ENCODE measurements at regions not wholly inside any gene's neighbourhood (a gene's known extent, or its start where the extent isn't known, plus 50 kb on each side); places are given as distances from the start of the nearest gene placed in this dataset.

DNA sequence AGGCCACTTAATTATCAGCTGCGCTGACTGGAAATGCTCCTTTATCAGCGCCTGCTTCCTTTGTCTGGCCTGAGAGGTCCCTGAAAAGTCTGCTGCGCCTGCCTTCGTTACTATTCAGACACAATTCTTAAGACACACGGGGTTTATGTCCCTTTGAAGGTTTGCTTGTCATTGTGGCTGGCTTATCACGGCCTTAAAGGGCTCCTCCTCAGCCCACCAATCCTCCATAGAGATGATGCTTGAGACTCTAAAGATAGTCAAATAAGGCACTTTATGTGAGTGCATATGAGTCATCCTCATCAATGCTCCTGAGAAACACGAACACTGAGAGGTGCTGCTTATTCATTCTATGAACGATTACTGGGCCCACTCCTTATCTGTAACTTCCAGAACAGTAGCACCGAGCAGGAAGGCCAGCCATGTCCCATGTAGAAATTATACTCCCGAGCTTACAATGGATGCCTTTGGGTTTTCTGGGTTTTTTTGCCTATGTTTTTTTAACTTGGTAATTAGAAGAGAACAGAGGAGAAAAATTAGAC, 1268.2 kb upstream of the TMEM132C start:
- no peak overlapping the region for H3K4me3 ChIP-seq (ENCODE audit: low read depth, low read length)
- no peaks in the 10 kb centered on the region for H3K27me3 ChIP-seq (ENCODE audit: insufficient read depth, low read depth, severe bottlenecking)
- TF ChIP-seq CTCF (IDR thresholded peaks at IDR 0.05; ENCODE audit: low read depth, low read length) = no peak
- DNase-seq = no peak
- no peaks in the 10 kb centered on the region for H3K36me3 ChIP-seq
- no peaks in the 10 kb centered on the region for H3K9me3 ChIP-seq (ENCODE audit: severe bottlenecking)
- H3K27ac ChIP-seq = no peak overlapping the region

GRCh38 chr12:126999352-126999751, 1267.6 kb upstream of the TMEM132C start:
- Histone ChIP-seq H3K9me3 (ENCODE audit: severe bottlenecking) (no peaks in the 10 kb centered on the region), H3K4me3 (ENCODE audit: low read depth, low read length) (no peak overlapping the region), H3K27ac (no peak overlapping the region), H3K36me3 (no peaks in the 10 kb centered on the region), H3K27me3 (ENCODE audit: insufficient read depth, low read depth, severe bottlenecking) (no peaks in the 10 kb centered on the region)
- TF ChIP-seq CTCF (IDR thresholded peaks at IDR 0.05; ENCODE audit: low read depth, low read length) = no peak
- DNase-seq = no peak

GRCh38 chr12:127005406-127005805, 1261.6 kb upstream of the TMEM132C start:
- no peak overlapping the region for H3K4me3 ChIP-seq (ENCODE audit: low read depth, low read length)
- H3K27ac ChIP-seq = no peak overlapping the region
- H3K36me3 ChIP-seq = no peaks in the 10 kb centered on the region
- H3K9me3 ChIP-seq (ENCODE audit: severe bottlenecking) = no peaks in the 10 kb centered on the region
- DNase-seq = no peak
- no peak for TF ChIP-seq CTCF (IDR thresholded peaks at IDR 0.05; ENCODE audit: low read depth, low read length)
- H3K27me3 ChIP-seq (ENCODE audit: insufficient read depth, low read depth, severe bottlenecking) = no peaks in the 10 kb centered on the region

DNA sequence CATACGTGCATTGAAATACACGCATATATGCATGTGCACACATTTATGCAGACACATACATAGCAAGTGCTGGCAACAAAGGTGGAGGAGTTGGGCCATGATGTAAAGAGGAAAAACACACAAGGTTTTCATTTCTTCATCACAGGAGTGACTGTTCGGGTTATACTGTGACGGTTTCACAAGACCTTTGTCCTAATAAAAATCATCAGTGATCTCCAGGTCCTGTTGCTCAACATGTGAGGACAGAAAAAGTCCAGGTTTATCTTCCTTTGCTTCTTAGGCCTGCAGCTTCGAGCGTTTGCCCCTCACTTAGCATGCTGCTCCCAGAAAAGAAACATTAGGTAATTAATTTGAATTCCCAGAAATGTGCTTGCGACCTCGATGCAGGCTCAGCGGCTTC, 1260.0 kb upstream of the TMEM132C start:
- Histone ChIP-seq H3K27me3 (ENCODE audit: insufficient read depth, low read depth, severe bottlenecking) (no peaks in the 10 kb centered on the region), H3K27ac (no peak overlapping the region), H3K4me3 (ENCODE audit: low read depth, low read length) (no peak overlapping the region), H3K9me3 (ENCODE audit: severe bottlenecking) (no peaks in the 10 kb centered on the region), H3K36me3 (no peaks in the 10 kb centered on the region)
- DNase-seq = no peak
- no peak for TF ChIP-seq CTCF (IDR thresholded peaks at IDR 0.05; ENCODE audit: low read depth, low read length)

DNA sequence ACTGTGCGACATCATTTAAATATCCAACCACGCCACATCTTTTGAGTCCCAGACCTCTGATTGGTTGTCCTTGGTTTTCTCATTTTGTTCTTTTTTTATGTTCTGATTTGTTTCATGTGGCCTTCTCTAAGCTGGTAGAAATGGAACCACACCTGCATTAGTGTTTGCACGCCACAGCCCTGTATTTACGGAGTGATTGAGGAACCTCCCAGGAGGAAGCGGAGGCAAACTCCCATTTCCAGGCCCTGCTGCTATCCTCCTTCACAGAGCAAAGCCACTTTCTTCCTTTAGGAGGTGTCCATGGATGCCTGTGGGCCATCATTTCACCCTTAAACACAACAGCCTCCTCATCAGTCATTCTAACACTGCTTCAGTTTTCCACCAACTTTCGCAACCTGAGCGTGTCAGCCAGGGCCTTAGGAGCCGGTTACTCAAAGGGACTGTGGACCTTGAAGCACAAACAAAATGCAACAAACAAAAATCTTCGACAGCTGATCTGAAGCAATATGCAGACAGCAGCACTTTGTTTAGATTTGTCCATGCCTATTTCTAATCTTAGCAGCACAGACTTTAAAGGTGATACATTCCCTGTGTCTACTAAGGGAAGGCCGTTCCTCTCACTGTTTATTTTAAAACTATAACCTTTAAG, 1258.1 kb upstream of the TMEM132C start:
- no peak for DNase-seq

More for the DNA sequence above, 1258.1 kb upstream of the TMEM132C start:
- Histone ChIP-seq H3K9me3 (ENCODE audit: severe bottlenecking) (no peaks in the 10 kb centered on the region), H3K27me3 (ENCODE audit: insufficient read depth, low read depth, severe bottlenecking) (no peaks in the 10 kb centered on the region), H3K27ac (no peak overlapping the region), H3K4me3 (ENCODE audit: low read depth, low read length) (no peak overlapping the region), H3K36me3 (no peaks in the 10 kb centered on the region)
- TF ChIP-seq CTCF (IDR thresholded peaks at IDR 0.05; ENCODE audit: low read depth, low read length) = no peak
